Peyer's patch (tissue), 4 donors: ENCODE measurements at regions not wholly inside any gene's neighbourhood (a gene's known extent, or its start where the extent isn't known, plus 50 kb on each side); places are given as distances from the start of the nearest gene placed in this dataset.

Experiments
- DNase-seq, 3 donors: peaks; one replicate each; pipeline ENCODE4 v3.0.0-alpha.2; 2017 to 2019
- H3K27ac ChIP-seq, 4 donors: fragments of 200-600 bp; sonication (generic); one replicate each; pipeline ENCODE4 v1.5.1; 2016 to 2019
- H3K27me3 ChIP-seq, 2 donors: fragments of 200-600 bp; sonication (generic); one replicate each; pipeline ENCODE4 v1.5.1; 2019
- H3K36me3 ChIP-seq, 3 donors: fragments of 200-600 bp; sonication (generic); one replicate each; pipeline ENCODE4 v1.5.1; 2016 to 2019
- H3K4me1 ChIP-seq, 4 donors: fragments of 200-600 bp; sonication (generic); one replicate each; pipeline ENCODE4 v1.5.1; 2016 to 2019
- H3K4me3 ChIP-seq, 4 donors: fragments of 200-600 bp; sonication (generic); 1 replicate in 3 of 4; 2 replicates in 1 of 4; pipeline ENCODE4 v1.5.1; 2016 to 2019; ENCODE audit warnings: mild to moderate bottlenecking in 1 of 4
- H3K9me3 ChIP-seq, 4 donors: fragments of 200-600 bp; sonication (generic); one replicate each; pipeline ENCODE4 v1.5.1; 2016 to 2019; ENCODE audit warnings: mild to moderate bottlenecking in 1 of 4
- CTCF ChIP-seq, 6 experiments: fragments of 450-650 bp in 4 of 6; fragments of 200-600 bp in 2 of 6; sonication (generic) in 1 of 6; IDR thresholded peaks; one replicate each; pipeline ENCODE4 v1.5.1; 2017 to 2019; ENCODE audit warnings: antibody characterized with exemption in 6 of 6, mild to moderate bottlenecking in 3 of 6, moderate library complexity in 1 of 6
- POLR2A ChIP-seq, 2 donors: fragments of 450-650 bp; IDR thresholded peaks; one replicate each; pipeline ENCODE4 v1.5.1; 2017; ENCODE audit warnings: antibody characterized with exemption in 2 of 2, mild to moderate bottlenecking in 2 of 2, moderate library complexity in 2 of 2

- DNase-seq: no peak
- Histone ChIP-seq H3K9me3 (no peaks in the 10 kb centered on the region), H3K27ac (no peak overlapping the region), H3K36me3 (no peaks in the 10 kb centered on the region), H3K4me3 (no peak overlapping the region), H3K27me3 (no peaks in the 10 kb centered on the region), H3K4me1 (no peaks in the 10 kb centered on the region)
- no peak for TF ChIP-seq CTCF (IDR thresholded peaks at IDR 0.05)
Measured at GRCh38 chr9:88821746-88822106, 169.5 kb upstream of the S1PR3 start.

DNA sequence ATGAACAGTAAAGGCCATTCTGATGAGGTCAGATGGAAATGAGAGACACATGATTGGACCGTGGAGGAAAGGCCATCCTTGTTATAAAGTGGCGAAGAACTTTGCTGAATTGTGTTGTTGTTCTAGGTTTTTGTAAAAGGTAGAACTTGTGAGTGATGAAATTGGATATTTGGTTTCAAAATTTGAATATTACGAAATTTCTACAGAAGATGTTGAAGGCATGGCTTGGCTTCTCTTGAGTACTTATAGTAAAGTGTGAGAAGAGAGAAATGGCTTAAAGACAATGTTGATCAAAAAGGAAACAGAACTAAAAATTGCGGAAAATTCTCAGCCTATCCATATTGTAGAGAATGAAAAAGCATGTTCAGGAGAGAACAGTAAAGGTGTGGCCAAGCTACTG lies 166.6 kb upstream of the S1PR3 start:
- no peak for TF ChIP-seq CTCF (IDR thresholded peaks at IDR 0.05)
- TF ChIP-seq POLR2A (IDR thresholded peaks at IDR 0.05): no peak
- Histone ChIP-seq H3K4me1 (no peaks in the 10 kb centered on the region), H3K9me3 (no peaks in the 10 kb centered on the region), H3K27me3 (no peaks in the 10 kb centered on the region), H3K36me3 (no peaks in the 10 kb centered on the region), H3K27ac (no peak overlapping the region), H3K4me3 (no peak overlapping the region)
- DNase-seq: no peak

GRCh38 chr9:88826181-88826580 lies 165.1 kb upstream of the S1PR3 start:
- no peak overlapping the region for H3K27ac ChIP-seq
- no peaks in the 10 kb centered on the region for H3K36me3 ChIP-seq
- TF ChIP-seq POLR2A (IDR thresholded peaks at IDR 0.05) (no peak), CTCF (IDR thresholded peaks at IDR 0.05) (no peak)
- no peaks in the 10 kb centered on the region for H3K9me3 ChIP-seq
- DNase-seq: no peak
- H3K4me3 ChIP-seq: no peak overlapping the region
- no peaks in the 10 kb centered on the region for H3K27me3 ChIP-seq
- no peaks in the 10 kb centered on the region for H3K4me1 ChIP-seq

GRCh38 chr9:88826771-88827181 lies 164.5 kb upstream of the S1PR3 start:
- no peaks in the 10 kb centered on the region for H3K36me3 ChIP-seq
- no peaks in the 10 kb centered on the region for H3K9me3 ChIP-seq

DNA sequence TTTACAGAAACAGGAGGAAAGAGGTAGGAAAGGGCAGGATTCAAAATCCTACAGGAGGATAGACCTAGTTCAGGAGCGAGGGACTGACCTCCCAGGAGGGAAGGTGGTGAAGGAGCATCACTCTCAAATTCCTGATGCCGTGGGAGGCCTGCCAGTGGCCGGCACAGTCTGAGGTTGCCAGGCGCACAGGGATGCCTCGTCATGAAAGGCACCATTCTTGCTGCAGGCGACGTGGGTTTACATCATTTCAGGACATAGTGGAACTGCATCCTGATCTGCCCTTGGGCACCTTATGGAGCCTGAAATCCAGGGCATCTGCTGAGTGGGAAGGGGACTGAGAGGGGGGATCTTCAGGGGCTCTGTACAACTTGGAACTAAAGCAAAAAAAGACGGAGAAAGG lies 163.2 kb upstream of the S1PR3 start:
- Histone ChIP-seq H3K27ac (no peak overlapping the region), H3K9me3 (no peaks in the 10 kb centered on the region), H3K27me3 (no peaks in the 10 kb centered on the region), H3K36me3 (no peaks in the 10 kb centered on the region), H3K4me3 (no peak overlapping the region), H3K4me1 (no peaks in the 10 kb centered on the region)
- DNase-seq: no peak
- no peak for TF ChIP-seq POLR2A (IDR thresholded peaks at IDR 0.05)
- TF ChIP-seq CTCF (IDR thresholded peaks at IDR 0.05): no peak

More at GRCh38 chr9:88826771-88827181, 164.5 kb upstream of the S1PR3 start:
- Histone ChIP-seq H3K4me1 (no peaks in the 10 kb centered on the region), H3K27me3 (no peaks in the 10 kb centered on the region), H3K27ac (no peak overlapping the region), H3K4me3 (no peak overlapping the region)
- TF ChIP-seq POLR2A (IDR thresholded peaks at IDR 0.05) (no peak), CTCF (IDR thresholded peaks at IDR 0.05) (no peak)
- DNase-seq: no peak

- no peaks in the 10 kb centered on the region for H3K27me3 ChIP-seq
- H3K27ac ChIP-seq: no peak overlapping the region
- TF ChIP-seq CTCF (IDR thresholded peaks at IDR 0.05) (no peak), POLR2A (IDR thresholded peaks at IDR 0.05) (no peak)
- H3K9me3 ChIP-seq: no peaks in the 10 kb centered on the region
- H3K36me3 ChIP-seq: no peaks in the 10 kb centered on the region
- H3K4me1 ChIP-seq: no peaks in the 10 kb centered on the region
- H3K4me3 ChIP-seq: no peak overlapping the region
- no peak for DNase-seq
Measured at GRCh38 chr9:88828492-88828974, 162.7 kb upstream of the S1PR3 start.
